GM12873 (cell line): ENCODE measurements at regions not wholly inside any gene's neighbourhood (a gene's known extent, or its start where the extent isn't known, plus 50 kb on each side); places are given as distances from the start of the nearest gene placed in this dataset.

Experiments used
- TF ChIP-seq, protein P1 (sequence below): IDR thresholded peaks from 2 replicates; pipeline ENCODE4 v1.5.1; 2012; ENCODE audit warnings: low read depth, mild to moderate bottlenecking, moderate library complexity, low read length, control low read depth; ENCODE audit not compliant: insufficient read depth; ENCODE audit errors: missing control alignments

DNA sequence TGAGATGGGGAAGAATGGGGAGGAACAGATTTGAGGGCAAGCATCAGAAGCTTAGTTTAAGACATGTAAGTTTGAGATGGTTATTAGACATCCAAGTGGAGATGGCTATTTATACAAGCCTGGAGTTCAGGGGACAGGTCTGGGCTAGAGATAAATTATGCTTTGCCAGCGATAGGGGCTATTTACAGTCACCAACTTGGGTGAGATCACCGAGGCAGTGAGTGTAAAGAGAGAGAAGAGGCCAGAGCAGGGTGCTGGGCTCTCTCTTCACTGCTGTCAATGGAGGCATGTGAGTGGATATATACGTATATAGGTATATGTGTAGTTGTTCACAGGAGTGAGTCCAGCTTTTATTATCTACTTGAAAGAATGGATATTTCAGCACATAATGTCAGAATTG, 81.0 kb downstream of the QPCT start:
- TF ChIP-seq, protein P1, sequence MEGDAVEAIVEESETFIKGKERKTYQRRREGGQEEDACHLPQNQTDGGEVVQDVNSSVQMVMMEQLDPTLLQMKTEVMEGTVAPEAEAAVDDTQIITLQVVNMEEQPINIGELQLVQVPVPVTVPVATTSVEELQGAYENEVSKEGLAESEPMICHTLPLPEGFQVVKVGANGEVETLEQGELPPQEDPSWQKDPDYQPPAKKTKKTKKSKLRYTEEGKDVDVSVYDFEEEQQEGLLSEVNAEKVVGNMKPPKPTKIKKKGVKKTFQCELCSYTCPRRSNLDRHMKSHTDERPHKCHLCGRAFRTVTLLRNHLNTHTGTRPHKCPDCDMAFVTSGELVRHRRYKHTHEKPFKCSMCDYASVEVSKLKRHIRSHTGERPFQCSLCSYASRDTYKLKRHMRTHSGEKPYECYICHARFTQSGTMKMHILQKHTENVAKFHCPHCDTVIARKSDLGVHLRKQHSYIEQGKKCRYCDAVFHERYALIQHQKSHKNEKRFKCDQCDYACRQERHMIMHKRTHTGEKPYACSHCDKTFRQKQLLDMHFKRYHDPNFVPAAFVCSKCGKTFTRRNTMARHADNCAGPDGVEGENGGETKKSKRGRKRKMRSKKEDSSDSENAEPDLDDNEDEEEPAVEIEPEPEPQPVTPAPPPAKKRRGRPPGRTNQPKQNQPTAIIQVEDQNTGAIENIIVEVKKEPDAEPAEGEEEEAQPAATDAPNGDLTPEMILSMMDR = no peak

DNA sequence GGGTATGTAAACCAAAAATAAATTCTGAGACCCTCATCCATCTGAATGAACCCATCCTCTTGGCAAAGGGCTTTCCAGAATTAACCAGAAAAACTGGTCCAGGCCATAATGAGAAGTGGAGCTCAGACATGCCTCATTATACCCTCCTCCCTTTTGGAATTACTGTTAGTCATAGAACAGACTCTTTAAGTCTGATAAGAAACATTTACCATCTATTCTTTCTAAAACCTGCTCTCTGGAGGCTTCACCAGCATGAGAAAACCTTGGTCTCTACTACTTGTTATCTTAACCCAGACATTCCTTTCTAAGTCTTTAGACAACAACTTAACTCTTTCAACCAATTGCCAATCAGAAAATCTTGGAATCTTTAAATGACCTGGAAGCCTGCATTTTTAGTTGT, 82.8 kb downstream of the QPCT start:
- TF ChIP-seq, protein P1 = no peak

DNA sequence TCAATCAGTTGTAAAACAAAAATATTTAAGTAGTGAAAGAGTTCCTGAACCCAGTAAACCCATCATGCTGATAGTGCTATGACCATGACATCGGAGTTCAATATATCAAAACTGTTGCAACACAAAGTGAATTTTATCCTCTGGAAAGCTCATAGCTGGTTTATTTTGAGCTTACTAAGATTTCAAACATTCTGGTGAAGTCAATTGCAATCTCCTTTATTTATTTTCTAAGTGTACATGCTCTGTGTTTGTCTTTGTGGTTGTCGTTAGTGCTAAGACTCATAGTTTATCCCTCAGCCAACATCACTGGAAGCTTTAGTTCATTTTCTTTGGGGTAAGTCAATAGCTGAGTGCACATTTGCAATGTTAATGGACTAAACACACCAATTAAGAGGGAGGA, 91.9 kb downstream of the QPCT start:
- TF ChIP-seq, protein P1 = no peak

DNA sequence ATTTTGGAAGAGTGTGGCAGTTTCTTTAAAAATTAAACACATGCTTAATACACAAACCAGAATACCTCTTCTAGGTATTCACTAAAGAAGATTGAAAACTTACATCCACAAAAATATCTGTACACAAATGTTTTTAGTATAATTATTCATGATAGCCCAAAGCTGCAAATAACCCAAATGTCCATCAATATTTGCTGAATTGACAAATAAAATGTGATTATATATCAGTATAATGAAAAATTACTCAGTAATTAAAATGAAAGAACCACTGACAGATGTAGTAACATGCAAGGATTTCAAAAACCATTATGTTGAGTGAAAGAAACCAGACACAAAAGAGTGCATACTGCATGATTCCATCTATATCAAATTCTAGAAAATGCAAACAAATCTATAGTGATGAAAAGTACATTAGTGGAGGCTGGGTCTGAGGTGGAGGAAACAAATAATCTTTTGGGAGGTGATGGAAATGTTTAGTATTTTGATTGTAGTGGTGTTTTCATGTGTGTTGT, 94.8 kb downstream of the QPCT start:
- TF ChIP-seq, protein P1 = no peak

DNA sequence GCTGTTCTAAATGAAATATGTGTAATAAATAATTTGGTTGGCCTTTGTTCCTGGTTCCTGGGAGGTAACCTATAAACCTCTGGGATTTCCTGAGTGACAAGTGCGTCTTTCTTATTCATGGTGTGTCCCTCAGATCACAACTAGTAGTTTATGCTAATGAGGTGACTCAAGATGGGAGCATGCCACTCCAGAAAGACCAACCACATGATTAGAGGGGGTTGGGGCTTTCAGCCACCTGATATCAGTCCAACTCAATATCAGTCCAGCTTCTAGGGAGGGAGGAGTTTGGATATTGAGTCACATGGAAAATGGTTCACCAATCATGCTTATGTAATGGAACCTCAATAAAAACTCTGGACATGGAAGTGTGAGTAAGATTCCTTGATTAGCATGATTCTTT, 96.6 kb downstream of the QPCT start:
- TF ChIP-seq, protein P1 = no peak

DNA sequence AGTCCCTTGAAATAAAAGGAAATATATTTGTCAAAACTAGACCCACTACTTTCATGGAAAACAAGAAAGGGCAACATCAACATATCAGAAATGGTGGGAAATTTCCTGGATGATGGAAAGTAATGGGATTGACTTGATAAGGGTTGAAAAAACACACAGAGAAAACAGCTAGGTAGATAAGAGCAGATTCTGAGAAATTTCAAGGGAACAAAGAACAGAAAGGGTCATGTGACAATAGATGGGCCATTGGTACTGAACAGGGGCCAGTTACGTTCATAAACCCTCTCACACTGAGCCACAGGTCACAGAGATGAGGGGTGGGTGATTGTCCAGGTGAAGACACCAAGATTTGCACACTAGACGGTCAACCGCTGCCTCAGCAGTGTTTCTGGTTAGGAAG, 98.7 kb downstream of the QPCT start:
- TF ChIP-seq, protein P1 = no peak

DNA sequence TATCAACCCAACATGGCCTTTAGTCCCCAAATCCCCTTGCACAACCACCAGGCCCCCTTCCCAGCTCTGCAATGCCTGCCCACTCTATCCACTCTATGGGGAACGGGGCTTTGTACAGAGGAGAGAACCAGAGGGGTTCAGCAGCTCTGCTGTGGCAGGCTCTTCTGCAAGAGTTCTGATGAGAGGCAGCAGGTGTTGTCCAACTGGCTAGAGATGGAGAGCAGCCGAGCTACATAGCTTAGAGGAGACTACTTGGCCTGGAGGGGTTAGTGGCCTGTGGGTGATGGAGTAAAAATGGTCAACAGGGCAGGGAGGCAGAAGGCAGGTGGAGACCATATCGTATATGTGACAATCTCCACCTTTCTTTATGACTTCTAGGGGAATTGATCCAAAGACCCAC, 103.0 kb downstream of the QPCT start:
- TF ChIP-seq, protein P1 = no peak
